IMR-90 (cell line): ENCODE measurements at regions not wholly inside any gene's neighbourhood (a gene's known extent, or its start where the extent isn't known, plus 50 kb on each side); places are given as distances from the start of the nearest gene placed in this dataset.
A peak's percentile ranks its signal among the peaks of the same experiment; 100 is the strongest.

Experiments used
- ATAC-seq: fragments of 200-7000 bp; cut with Tn5 transposase; 2 replicates; pipeline ENCODE4 v1.9.1; 2020; ENCODE audit warnings: low read depth, mild to moderate bottlenecking, moderate library complexity
- BruUV-seq: library from RNA; stranded (reverse); fragments of 400-500 nt; replicated peaks from 2 replicates; lab custom pipeline; 2021; lab: Mats Ljungman, UMichigan
- CTCF ChIA-PET: fragments of 300-600 bp; formaldehyde crosslinking; extraction: SDS; loops from one replicate; lab custom pipeline; 2021; ENCODE audit warnings: antibody characterized with exemption; lab: Yijun Ruan, JAX
- POLR2A ChIA-PET: fragments of 300-600 bp; sonication (Branson Sonifier 250); formaldehyde crosslinking; loops from one replicate; lab custom pipeline; 2022; ENCODE audit warnings: antibody characterized with exemption; ENCODE audit not compliant: unreplicated experiment; lab: Charles Lee
- DNase-seq: peaks from one replicate; pipeline ENCODE4 v3.0.0; 2013
- H2AFZ ChIP-seq: replicated peaks from 2 replicates; pipeline ENCODE3; 2013; ENCODE audit warnings: low read length, mild to moderate bottlenecking; ENCODE audit not compliant: poor library complexity
- H2AK5ac ChIP-seq: 2 replicates; pipeline ENCODE4 v1.6.1; 2013; ENCODE audit warnings: low read depth, low read length, inconsistent platforms
- H2AK9ac ChIP-seq: replicated peaks from 2 replicates; pipeline ENCODE3; 2013; ENCODE audit warnings: mild to moderate bottlenecking, low read depth, low read length, moderate library complexity; ENCODE audit not compliant: poor library complexity
- H2BK120ac ChIP-seq: 2 replicates; pipeline ENCODE4 v1.6.1; 2013; ENCODE audit warnings: low read depth, low read length, inconsistent platforms
- H2BK15ac ChIP-seq: 3 replicates; pipeline ENCODE4 v1.6.1; 2013; ENCODE audit warnings: low read depth, low read length, inconsistent platforms
- H2BK20ac ChIP-seq: 2 replicates; pipeline ENCODE4 v1.6.1; 2013; ENCODE audit warnings: low read depth, mild to moderate bottlenecking, inconsistent platforms, low read length, moderate library complexity
- H2BK5ac ChIP-seq: 2 replicates; pipeline ENCODE4 v1.6.1; 2013; ENCODE audit warnings: mild to moderate bottlenecking, low read depth, low read length, inconsistent platforms; ENCODE audit not compliant: poor library complexity, severe bottlenecking
- H3K14ac ChIP-seq: replicated peaks from 2 replicates; pipeline ENCODE4 v1.6.1; 2013; ENCODE audit warnings: low read depth, low read length, inconsistent platforms
- H3K18ac ChIP-seq: 2 replicates; pipeline ENCODE4 v1.6.1; 2013; ENCODE audit warnings: low read depth, low read length, control low read depth
- H3K23ac ChIP-seq: 2 replicates; pipeline ENCODE4 v1.6.1; 2013; ENCODE audit warnings: low read depth, low read length, inconsistent platforms
- H3K27ac ChIP-seq: 2 replicates; pipeline ENCODE4 v1.5.1; 2013; ENCODE audit warnings: mild to moderate bottlenecking, control low read depth, low read length; ENCODE audit not compliant: insufficient read depth
- H3K27me3 ChIP-seq: 2 replicates; pipeline ENCODE4 v1.6.1; 2013; ENCODE audit warnings: low read length; ENCODE audit not compliant: control insufficient read depth, insufficient read depth
- H3K36me3 ChIP-seq: 2 replicates; pipeline ENCODE4 v1.6.1; 2013; ENCODE audit warnings: low read length, mixed read lengths; ENCODE audit not compliant: control insufficient read depth, insufficient read depth
- H3K4ac ChIP-seq: 2 replicates; pipeline ENCODE4 v1.6.1; 2013; ENCODE audit warnings: low read depth, low read length, inconsistent platforms
- H3K4me1 ChIP-seq: 2 replicates; pipeline ENCODE4 v1.6.1; 2013; ENCODE audit warnings: low read length, mixed read lengths; ENCODE audit not compliant: control insufficient read depth, insufficient read depth
- H3K4me2 ChIP-seq: 2 replicates; pipeline ENCODE4 v1.6.1; 2013; ENCODE audit warnings: low read depth, mild to moderate bottlenecking, control low read depth, low read length, moderate library complexity
- H3K4me3 ChIP-seq: 2 replicates; pipeline ENCODE4 v1.5.1; 2013; ENCODE audit warnings: low read depth, mild to moderate bottlenecking, control low read depth, low read length, moderate library complexity; ENCODE audit not compliant: insufficient read depth
- H3K56ac ChIP-seq: 2 replicates; pipeline ENCODE4 v1.6.1; 2013; ENCODE audit warnings: low read length, inconsistent platforms; ENCODE audit not compliant: insufficient read depth; ENCODE audit errors: extremely low read depth
- H3K79me1 ChIP-seq, 2 experiments: 2 replicates each; pipeline ENCODE4 v1.6.1; 2013; ENCODE audit warnings: low read length in 2 of 2, inconsistent platforms in 1 of 2, low read depth in 1 of 2
- H3K9ac ChIP-seq: 2 replicates; pipeline ENCODE4 v1.6.1; 2013; ENCODE audit warnings: low read depth, low read length, control low read depth
- H3K9me1 ChIP-seq: 2 replicates; pipeline ENCODE4 v1.6.1; 2013; ENCODE audit warnings: low read length, inconsistent platforms; ENCODE audit not compliant: insufficient read depth
- H3K9me3 ChIP-seq: 2 replicates; pipeline ENCODE4 v1.6.1; 2013; ENCODE audit warnings: low read length; ENCODE audit not compliant: control insufficient read depth, insufficient read depth
- H4K20me1 ChIP-seq: 2 replicates; pipeline ENCODE4 v1.6.1; 2013; ENCODE audit warnings: low read length, inconsistent platforms; ENCODE audit not compliant: insufficient read depth
- H4K5ac ChIP-seq: 2 replicates; pipeline ENCODE4 v1.6.1; 2013; ENCODE audit warnings: mild to moderate bottlenecking, low read depth, low read length, control low read depth
- H4K8ac ChIP-seq, 2 experiments: 2 replicates each; pipeline ENCODE4 v1.6.1; 2013; ENCODE audit warnings: low read depth in 2 of 2, low read length in 2 of 2, control low read depth in 1 of 2, inconsistent platforms in 1 of 2
- H4K91ac ChIP-seq: 2 replicates; pipeline ENCODE4 v1.6.1; 2013; ENCODE audit warnings: low read depth, low read length, inconsistent platforms; ENCODE audit not compliant: insufficient read depth
- FOS ChIP-seq: fragments of 150-350 bp; IDR thresholded peaks from 2 replicates; pipeline ENCODE4 v1.6.1; 2016; ENCODE audit warnings: low read depth, low read length
- MAFK ChIP-seq: IDR thresholded peaks from 2 replicates; pipeline ENCODE4 v1.6.1; 2012; ENCODE audit warnings: low read depth, low read length, improper control_type of control experiment
- POLR2A ChIP-seq: IDR thresholded peaks from 2 replicates; pipeline ENCODE4 v1.6.1; 2012; ENCODE audit warnings: mild to moderate bottlenecking, low read depth, low read length
- SMC3 ChIP-seq: fragments of 150-350 bp; IDR thresholded peaks from 2 replicates; pipeline ENCODE4 v1.6.1; 2016; ENCODE audit warnings: low read depth, mild to moderate bottlenecking, antibody characterized with exemption, low read length, moderate library complexity
- WGBS, 2 experiments: methylation state at CpG; one replicate each; pipeline versions ENCODE4 v1.1.5 to v1.1.7; 2013; ENCODE audit warnings: missing lambda C conversion rate in 2 of 2; ENCODE audit not compliant: insufficient read length in 1 of 2; ENCODE audit errors: extremely low coverage in 2 of 2; 5-methylcytosine and 5-hydroxymethylcytosine counted together
- dilution Hi-C: fragments of 300-500 bp; cut with HindIII; formaldehyde crosslinking; loops from one replicate; pipeline ENCODE4 v1.14.3; 2018; ENCODE audit warnings: low sequenced_read_pairs; ENCODE audit not compliant: unreplicated experiment
- in situ Hi-C: fragments of 300-500 bp; cut with MboI; formaldehyde crosslinking; loops from 3 replicates; pipeline ENCODE4 v1.14.3; 2019; ENCODE audit warnings: low sequenced_read_pairs, inconsistent platforms, mixed read lengths
- intact Hi-C: fragments of 100-400 bp; cut with micrococcal nuclease; formaldehyde crosslinking; loops from 2 replicates; pipeline ENCODE4 v1.10.0; 2022

DNA sequence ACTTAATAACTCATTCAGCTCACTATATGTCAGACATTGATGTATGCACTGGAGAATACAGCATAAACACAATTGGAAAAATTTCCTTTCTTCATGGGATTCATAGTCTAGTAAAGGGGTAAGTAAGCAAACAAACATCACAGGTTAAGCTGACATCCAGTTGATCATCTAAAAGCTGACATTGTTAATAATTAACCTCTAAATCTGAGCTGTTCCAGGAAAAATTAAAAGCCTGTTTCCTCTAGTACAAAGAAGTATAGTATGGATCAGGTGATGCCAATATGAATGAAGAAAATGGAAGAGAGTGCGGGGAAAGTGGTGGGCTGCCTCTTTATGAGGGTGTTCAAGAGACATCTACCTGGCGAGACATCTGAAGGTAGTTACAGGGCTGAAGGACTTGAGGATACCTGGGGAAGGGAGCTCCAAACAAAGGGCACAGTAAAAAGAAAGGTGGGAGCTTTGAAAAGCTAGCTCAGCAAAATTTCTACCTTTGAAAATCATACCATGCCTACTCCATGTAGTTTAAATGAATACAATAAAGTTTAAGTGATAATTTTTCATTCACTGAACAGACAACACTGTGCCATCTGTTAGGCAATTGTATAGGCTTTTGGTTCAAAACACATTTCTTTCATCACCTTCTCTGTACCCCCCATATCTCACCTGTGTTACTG is 619.3 kb downstream of the TRIB2 start:
- Histone ChIP-seq H4K91ac (no peak overlapping the region), H3K4me1 (no peaks in the 10 kb centered on the region), H3K56ac (no peak overlapping the region), H3K14ac (no peak overlapping the region), H2AK9ac (no peak overlapping the region), H2BK120ac (no peak overlapping the region), H3K79me1 (no peaks in the 10 kb centered on the region), H3K4me2 (no peak overlapping the region), H3K27me3 (no peaks in the 10 kb centered on the region), H3K4me3 (no peak overlapping the region), H3K9me1 (no peaks in the 10 kb centered on the region), H2BK5ac (no peak overlapping the region), H3K9ac (no peak overlapping the region), H3K23ac (no peak overlapping the region), H2BK15ac (no peak overlapping the region), H4K20me1 (no peaks in the 10 kb centered on the region), H4K8ac (no peak overlapping the region), H4K5ac (no peak overlapping the region), H3K9me3 (peaks cover 2% of the 10 kb centered on the region; the same call in 1 of the 2 replicates), H3K36me3 (no peaks in the 10 kb centered on the region), H2AK5ac (no peak overlapping the region), H2AFZ (no peak overlapping the region), H2BK20ac (no peak overlapping the region), H3K18ac (no peak overlapping the region), H3K27ac (no peak overlapping the region), H3K4ac (no peak overlapping the region)
- ChIA-PET POLR2A (no interaction called here), CTCF (interaction anchor here (0.5 kb wide), 1 partner anchor 754 kb away, joined by 3 read pairs; no protein-coding TSS in a partner anchor)
- TF ChIP-seq FOS (no peak), POLR2A (no peak), MAFK (peak; percentile 51), SMC3 (no peak)
- in situ Hi-C loops: no loop called here
- DNase-seq (no peak), ATAC-seq (no peak)
- intact Hi-C loops: no loop called here
- WGBS, 2 experiments: 50% methylated on average over 1 of the region's 2 CpGs; no CpG with 5 or more reads in 1 of the 2 experiments
- no TSS peak for BruUV-seq
- dilution Hi-C loops: no loop called here
